Liver (tissue), 8 donors: ENCODE measurements at regions not wholly inside any gene's neighbourhood (a gene's known extent, or its start where the extent isn't known, plus 50 kb on each side); places are given as distances from the start of the nearest gene placed in this dataset.

Source experiments
- DNase-seq: peaks from one replicate; pipeline ENCODE4 v3.0.0-alpha.2; 2017; ENCODE audit warnings: low spot score
- H3K27ac ChIP-seq, 2 donors: one replicate each; pipeline ENCODE4 v1.7.0; 2013; ENCODE audit warnings: inconsistent platforms in 2 of 2, low read length in 2 of 2, control low read depth in 1 of 2, low read depth in 1 of 2, mild to moderate bottlenecking in 1 of 2
- H3K27me3 ChIP-seq, 4 donors: one replicate each; pipeline versions ENCODE4 v1.6.1 to v1.7.0; 2013; ENCODE audit warnings: low read length in 3 of 4, inconsistent platforms in 1 of 4, mild to moderate bottlenecking in 1 of 4, moderate library complexity in 1 of 4; ENCODE audit not compliant: control insufficient read depth in 4 of 4, insufficient read depth in 4 of 4
- H3K36me3 ChIP-seq, 4 donors: one replicate each; pipeline versions ENCODE4 v1.6.1 to v1.7.0; 2013; ENCODE audit warnings: low read length in 3 of 4, mild to moderate bottlenecking in 3 of 4, low read depth in 1 of 4, moderate library complexity in 1 of 4; ENCODE audit not compliant: control insufficient read depth in 4 of 4, insufficient read depth in 3 of 4
- H3K4me1 ChIP-seq, 4 donors: one replicate each; pipeline versions ENCODE4 v1.6.1 to v1.7.0; 2013; ENCODE audit warnings: low read length in 3 of 4, mild to moderate bottlenecking in 3 of 4, moderate library complexity in 1 of 4; ENCODE audit not compliant: control insufficient read depth in 4 of 4, insufficient read depth in 4 of 4
- H3K4me3 ChIP-seq, 3 donors: one replicate each; pipeline versions ENCODE4 v1.6.1 to v1.7.0; 2013; ENCODE audit warnings: low read length in 3 of 3, control low read depth in 1 of 3, low read depth in 1 of 3, mild to moderate bottlenecking in 1 of 3
- H3K9ac ChIP-seq, 2 donors: one replicate each; pipeline ENCODE4 v1.7.0; 2013; ENCODE audit warnings: low read length in 2 of 2, mild to moderate bottlenecking in 2 of 2, moderate library complexity in 2 of 2, control low read depth in 1 of 2, low read depth in 1 of 2
- H3K9me3 ChIP-seq, 4 donors: one replicate each; pipeline versions ENCODE4 v1.6.1 to v1.7.0; 2013; ENCODE audit warnings: low read length in 3 of 4; ENCODE audit not compliant: control insufficient read depth in 4 of 4
- EGR1 ChIP-seq, 2 donors: IDR thresholded peaks; 2 replicates each; pipeline ENCODE4 v1.6.1; 2016 to 2018; ENCODE audit warnings: antibody characterized with exemption in 2 of 2, low read depth in 2 of 2
- FOXA1 ChIP-seq: IDR thresholded peaks from 2 replicates; pipeline ENCODE4 v1.6.1; 2016; ENCODE audit warnings: antibody characterized with exemption
- FOXA2 ChIP-seq: IDR thresholded peaks from 2 replicates; pipeline ENCODE4 v1.6.1; 2016; ENCODE audit warnings: antibody characterized with exemption
- GABPA ChIP-seq, 2 donors: IDR thresholded peaks in 1 of 2; conservative IDR thresholded peaks in 1 of 2; 2 replicates each; pipeline ENCODE4 v1.6.1; 2016; ENCODE audit warnings: antibody characterized with exemption in 2 of 2, mild to moderate bottlenecking in 1 of 2, moderate library complexity in 1 of 2
- HNF4A ChIP-seq, 2 donors: conservative IDR thresholded peaks; 2 replicates each; pipeline ENCODE4 v1.6.1; 2016; ENCODE audit warnings: antibody characterized with exemption in 2 of 2, mild to moderate bottlenecking in 2 of 2
- HNF4G ChIP-seq: IDR thresholded peaks from 2 replicates; pipeline ENCODE4 v1.6.1; 2016; ENCODE audit warnings: antibody characterized with exemption
- JUND ChIP-seq, 2 donors: IDR thresholded peaks; 2 replicates each; pipeline ENCODE4 v1.6.1; 2016; ENCODE audit warnings: antibody characterized with exemption in 2 of 2
- NR2F2 ChIP-seq: IDR thresholded peaks from 2 replicates; pipeline ENCODE4 v1.6.1; 2016; ENCODE audit warnings: antibody characterized with exemption
- RAD21 ChIP-seq, 2 donors: IDR thresholded peaks; 2 replicates each; pipeline ENCODE4 v1.6.1; 2016; ENCODE audit warnings: antibody characterized with exemption in 2 of 2, mild to moderate bottlenecking in 2 of 2
- RXRA ChIP-seq, 2 donors: IDR thresholded peaks; 2 replicates each; pipeline ENCODE4 v1.6.1; 2017 to 2018; ENCODE audit warnings: antibody characterized with exemption in 2 of 2, mild to moderate bottlenecking in 1 of 2
- SP1 ChIP-seq: IDR thresholded peaks from 2 replicates; pipeline ENCODE4 v1.6.1; 2018; ENCODE audit warnings: antibody characterized with exemption, mild to moderate bottlenecking
- TAF1 ChIP-seq: conservative IDR thresholded peaks from 2 replicates; pipeline ENCODE4 v1.6.1; 2016; ENCODE audit warnings: antibody characterized with exemption, mild to moderate bottlenecking
- YY1 ChIP-seq: IDR thresholded peaks from 2 replicates; pipeline ENCODE4 v1.6.1; 2016; ENCODE audit warnings: antibody characterized with exemption, mild to moderate bottlenecking
- WGBS: extraction: QIAGEN DNeasy Blood & Tissue Kit; methylation state at CpG from one replicate; pipeline ENCODE4 v1.1.7; 2013; 5-methylcytosine and 5-hydroxymethylcytosine counted together
- TF ChIP-seq, protein P1 (sequence below): fragments of 150-350 bp; IDR thresholded peaks from 2 replicates; pipeline ENCODE4 v1.5.1; 2017; ENCODE audit warnings: improper control_type of control experiment, low read depth, low read length; ENCODE audit not compliant: missing input control
- TF ChIP-seq, protein P2 (sequence below): IDR thresholded peaks from 2 replicates; pipeline ENCODE4 v1.6.1; 2016; ENCODE audit warnings: antibody characterized with exemption, mild to moderate bottlenecking
- TF ChIP-seq, protein P3 (sequence below): IDR thresholded peaks from 2 replicates; pipeline ENCODE4 v1.6.1; 2016; ENCODE audit warnings: antibody characterized with exemption
- TF ChIP-seq, protein P4 (sequence below): IDR thresholded peaks from 2 replicates; pipeline ENCODE4 v1.6.1; 2016; ENCODE audit warnings: antibody characterized with exemption
- TF ChIP-seq, protein P5 (sequence below): IDR thresholded peaks from 2 replicates; pipeline ENCODE4 v1.6.1; 2016; ENCODE audit warnings: antibody characterized with exemption
- donor health status: healthy.
- donor health status: healthy.
- donor health status: healthy.
- donor health status: healthy.
- donor health status: healthy.

DNA sequence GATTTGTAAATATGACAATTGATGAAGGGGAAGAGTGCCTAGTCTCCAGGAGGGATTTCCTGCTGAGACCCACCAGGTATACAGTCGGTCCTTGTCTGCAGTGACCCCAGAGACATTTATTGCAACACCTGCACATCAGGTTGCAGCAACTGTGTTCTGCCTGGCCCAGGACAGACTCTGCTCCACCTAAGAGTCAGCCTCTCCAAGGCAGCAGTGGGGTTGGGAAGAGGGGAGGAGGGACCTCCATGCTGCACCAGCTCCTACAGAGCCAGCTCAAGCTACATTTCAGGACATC lies 120.4 kb upstream of the IRF2BP2 start (continued):
- TF ChIP-seq, protein P1, sequence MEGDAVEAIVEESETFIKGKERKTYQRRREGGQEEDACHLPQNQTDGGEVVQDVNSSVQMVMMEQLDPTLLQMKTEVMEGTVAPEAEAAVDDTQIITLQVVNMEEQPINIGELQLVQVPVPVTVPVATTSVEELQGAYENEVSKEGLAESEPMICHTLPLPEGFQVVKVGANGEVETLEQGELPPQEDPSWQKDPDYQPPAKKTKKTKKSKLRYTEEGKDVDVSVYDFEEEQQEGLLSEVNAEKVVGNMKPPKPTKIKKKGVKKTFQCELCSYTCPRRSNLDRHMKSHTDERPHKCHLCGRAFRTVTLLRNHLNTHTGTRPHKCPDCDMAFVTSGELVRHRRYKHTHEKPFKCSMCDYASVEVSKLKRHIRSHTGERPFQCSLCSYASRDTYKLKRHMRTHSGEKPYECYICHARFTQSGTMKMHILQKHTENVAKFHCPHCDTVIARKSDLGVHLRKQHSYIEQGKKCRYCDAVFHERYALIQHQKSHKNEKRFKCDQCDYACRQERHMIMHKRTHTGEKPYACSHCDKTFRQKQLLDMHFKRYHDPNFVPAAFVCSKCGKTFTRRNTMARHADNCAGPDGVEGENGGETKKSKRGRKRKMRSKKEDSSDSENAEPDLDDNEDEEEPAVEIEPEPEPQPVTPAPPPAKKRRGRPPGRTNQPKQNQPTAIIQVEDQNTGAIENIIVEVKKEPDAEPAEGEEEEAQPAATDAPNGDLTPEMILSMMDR = no peak
- TF ChIP-seq NR2F2 = no peak
- TF ChIP-seq YY1 = no peak
- no peak for TF ChIP-seq RAD21 (IDR thresholded peaks at IDR 0.05)
- no peak for TF ChIP-seq FOXA1
- TF ChIP-seq HNF4G = no peak
- no peak for TF ChIP-seq EGR1 (IDR thresholded peaks at IDR 0.05; ENCODE audit: low read depth in 2 of 2)
- TF ChIP-seq SP1 = no peak

DNA sequence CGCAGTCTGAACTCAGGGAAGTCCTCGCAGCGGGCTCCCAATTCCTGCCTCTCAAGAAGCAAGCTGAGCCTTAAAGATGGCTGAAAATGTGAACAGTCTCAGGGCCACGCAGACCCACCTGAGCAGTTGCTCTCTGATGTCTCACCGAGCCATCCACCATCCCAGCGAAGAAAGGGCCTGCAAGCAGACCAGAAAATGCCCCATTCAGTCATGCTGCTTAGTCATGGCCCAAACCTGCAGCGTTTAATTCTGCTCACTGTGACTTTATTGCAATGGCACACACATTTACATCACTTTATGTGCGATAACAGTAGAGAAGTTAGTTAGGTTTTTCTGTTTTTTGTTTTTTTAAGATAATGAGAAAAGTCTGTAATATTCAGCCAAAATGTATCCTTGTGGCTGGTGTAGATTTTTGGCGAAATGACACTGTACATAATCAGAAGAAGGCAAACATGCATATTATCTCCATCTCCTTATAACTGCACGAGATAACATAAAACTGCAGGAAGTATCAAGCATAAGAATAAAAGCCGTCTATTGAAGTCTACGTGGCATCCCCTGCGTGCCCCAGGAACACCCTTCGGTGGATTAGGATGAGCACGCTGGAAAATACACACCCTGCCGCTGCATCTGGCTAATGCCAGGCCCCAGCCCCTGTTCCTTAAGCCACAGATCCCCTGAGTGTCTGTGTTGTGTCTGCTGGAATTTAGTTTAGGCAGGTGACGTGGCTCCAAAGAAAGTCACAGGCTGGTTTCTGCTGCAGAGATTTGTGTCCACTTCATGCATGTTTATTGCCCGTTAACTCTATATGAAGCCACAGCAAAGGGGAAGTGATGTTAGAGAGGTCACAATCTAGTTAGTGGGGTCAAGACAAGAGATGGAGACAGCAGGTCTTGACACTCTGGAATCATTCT lies 119.8 kb upstream of the IRF2BP2 start:
- H3K36me3 ChIP-seq = no peaks in the 10 kb centered on the region
- no peaks in the 10 kb centered on the region for H3K27me3 ChIP-seq
- no peak for DNase-seq
- H3K9ac ChIP-seq = no peak overlapping the region
- no peak overlapping the region for H3K4me3 ChIP-seq
- no peak overlapping the region for H3K27ac ChIP-seq
- no peaks in the 10 kb centered on the region for H3K9me3 ChIP-seq
- no peak for TF ChIP-seq RXRA (IDR thresholded peaks at IDR 0.05)
- TF ChIP-seq EGR1 (IDR thresholded peaks at IDR 0.05; ENCODE audit: low read depth in 2 of 2) = no peak
- TF ChIP-seq TAF1 = no peak
- TF ChIP-seq JUND (IDR thresholded peaks at IDR 0.05) = no peak
- TF ChIP-seq, protein P2, sequence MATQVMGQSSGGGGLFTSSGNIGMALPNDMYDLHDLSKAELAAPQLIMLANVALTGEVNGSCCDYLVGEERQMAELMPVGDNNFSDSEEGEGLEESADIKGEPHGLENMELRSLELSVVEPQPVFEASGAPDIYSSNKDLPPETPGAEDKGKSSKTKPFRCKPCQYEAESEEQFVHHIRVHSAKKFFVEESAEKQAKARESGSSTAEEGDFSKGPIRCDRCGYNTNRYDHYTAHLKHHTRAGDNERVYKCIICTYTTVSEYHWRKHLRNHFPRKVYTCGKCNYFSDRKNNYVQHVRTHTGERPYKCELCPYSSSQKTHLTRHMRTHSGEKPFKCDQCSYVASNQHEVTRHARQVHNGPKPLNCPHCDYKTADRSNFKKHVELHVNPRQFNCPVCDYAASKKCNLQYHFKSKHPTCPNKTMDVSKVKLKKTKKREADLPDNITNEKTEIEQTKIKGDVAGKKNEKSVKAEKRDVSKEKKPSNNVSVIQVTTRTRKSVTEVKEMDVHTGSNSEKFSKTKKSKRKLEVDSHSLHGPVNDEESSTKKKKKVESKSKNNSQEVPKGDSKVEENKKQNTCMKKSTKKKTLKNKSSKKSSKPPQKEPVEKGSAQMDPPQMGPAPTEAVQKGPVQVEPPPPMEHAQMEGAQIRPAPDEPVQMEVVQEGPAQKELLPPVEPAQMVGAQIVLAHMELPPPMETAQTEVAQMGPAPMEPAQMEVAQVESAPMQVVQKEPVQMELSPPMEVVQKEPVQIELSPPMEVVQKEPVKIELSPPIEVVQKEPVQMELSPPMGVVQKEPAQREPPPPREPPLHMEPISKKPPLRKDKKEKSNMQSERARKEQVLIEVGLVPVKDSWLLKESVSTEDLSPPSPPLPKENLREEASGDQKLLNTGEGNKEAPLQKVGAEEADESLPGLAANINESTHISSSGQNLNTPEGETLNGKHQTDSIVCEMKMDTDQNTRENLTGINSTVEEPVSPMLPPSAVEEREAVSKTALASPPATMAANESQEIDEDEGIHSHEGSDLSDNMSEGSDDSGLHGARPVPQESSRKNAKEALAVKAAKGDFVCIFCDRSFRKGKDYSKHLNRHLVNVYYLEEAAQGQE = no peak
- TF ChIP-seq FOXA1 = no peak
- TF ChIP-seq, protein P3, sequence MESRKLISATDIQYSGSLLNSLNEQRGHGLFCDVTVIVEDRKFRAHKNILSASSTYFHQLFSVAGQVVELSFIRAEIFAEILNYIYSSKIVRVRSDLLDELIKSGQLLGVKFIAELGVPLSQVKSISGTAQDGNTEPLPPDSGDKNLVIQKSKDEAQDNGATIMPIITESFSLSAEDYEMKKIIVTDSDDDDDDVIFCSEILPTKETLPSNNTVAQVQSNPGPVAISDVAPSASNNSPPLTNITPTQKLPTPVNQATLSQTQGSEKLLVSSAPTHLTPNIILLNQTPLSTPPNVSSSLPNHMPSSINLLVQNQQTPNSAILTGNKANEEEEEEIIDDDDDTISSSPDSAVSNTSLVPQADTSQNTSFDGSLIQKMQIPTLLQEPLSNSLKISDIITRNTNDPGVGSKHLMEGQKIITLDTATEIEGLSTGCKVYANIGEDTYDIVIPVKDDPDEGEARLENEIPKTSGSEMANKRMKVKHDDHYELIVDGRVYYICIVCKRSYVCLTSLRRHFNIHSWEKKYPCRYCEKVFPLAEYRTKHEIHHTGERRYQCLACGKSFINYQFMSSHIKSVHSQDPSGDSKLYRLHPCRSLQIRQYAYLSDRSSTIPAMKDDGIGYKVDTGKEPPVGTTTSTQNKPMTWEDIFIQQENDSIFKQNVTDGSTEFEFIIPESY = no peak
- no peak for TF ChIP-seq YY1
- no peak for TF ChIP-seq FOXA2
- TF ChIP-seq GABPA (IDR thresholded peaks at IDR 0.05 in 1 of 2, conservative IDR thresholded peaks at IDR 0.05 in 1 of 2) = no peak
- TF ChIP-seq, protein P1 = no peak
- TF ChIP-seq, protein P4, sequence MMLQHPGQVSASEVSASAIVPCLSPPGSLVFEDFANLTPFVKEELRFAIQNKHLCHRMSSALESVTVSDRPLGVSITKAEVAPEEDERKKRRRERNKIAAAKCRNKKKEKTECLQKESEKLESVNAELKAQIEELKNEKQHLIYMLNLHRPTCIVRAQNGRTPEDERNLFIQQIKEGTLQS = no peak
- TF ChIP-seq HNF4G = no peak
- TF ChIP-seq RAD21 (IDR thresholded peaks at IDR 0.05) = no peak
- TF ChIP-seq NR2F2 = no peak
- TF ChIP-seq, protein P5, sequence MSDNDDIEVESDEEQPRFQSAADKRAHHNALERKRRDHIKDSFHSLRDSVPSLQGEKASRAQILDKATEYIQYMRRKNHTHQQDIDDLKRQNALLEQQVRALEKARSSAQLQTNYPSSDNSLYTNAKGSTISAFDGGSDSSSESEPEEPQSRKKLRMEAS = no peak
- no peak for TF ChIP-seq SP1
- no peak for TF ChIP-seq HNF4A (conservative IDR thresholded peaks at IDR 0.05)
- WGBS = 95% methylated on average over 18 of the region's 18 CpGs
- H3K4me1 ChIP-seq = peaks cover 7 to 30% (median 12%) of the 10 kb centered on the region in 4 donors
